ENCODE measurements at regions not wholly inside any gene's neighbourhood (a gene's known extent, or its start where the extent isn't known, plus 50 kb on each side); places are given as distances from the start of the nearest gene placed in this dataset.

GRCh38 chr15:31262901-31263671 lies 63.5 kb upstream of the KLF13 start:
- no peak for TF ChIP-seq TCF7L2 (IDR thresholded peaks at IDR 0.05; ENCODE audit: borderline replicate concordance, low read depth, low read length)
- no peak for TF ChIP-seq ZNF518A (tag by site-specific recombination; conservative IDR thresholded peaks at IDR 0.05; ENCODE audit: low read depth)
